GM12875 (cell line): ENCODE measurements at regions not wholly inside any gene's neighbourhood (a gene's known extent, or its start where the extent isn't known, plus 50 kb on each side); places are given as distances from the start of the nearest gene placed in this dataset.

Source experiments
- H3K4me3 ChIP-seq: one replicate; pipeline ENCODE4 v1.5.1; 2011; ENCODE audit warnings: low read depth, low read length, control low read depth
- TF ChIP-seq, protein P1 (sequence below): IDR thresholded peaks from 2 replicates; pipeline ENCODE4 v1.5.1; 2011; ENCODE audit warnings: low read depth, mild to moderate bottlenecking, control low read depth, inconsistent platforms, low read length, moderate library complexity, borderline replicate concordance; ENCODE audit not compliant: insufficient read depth

DNA sequence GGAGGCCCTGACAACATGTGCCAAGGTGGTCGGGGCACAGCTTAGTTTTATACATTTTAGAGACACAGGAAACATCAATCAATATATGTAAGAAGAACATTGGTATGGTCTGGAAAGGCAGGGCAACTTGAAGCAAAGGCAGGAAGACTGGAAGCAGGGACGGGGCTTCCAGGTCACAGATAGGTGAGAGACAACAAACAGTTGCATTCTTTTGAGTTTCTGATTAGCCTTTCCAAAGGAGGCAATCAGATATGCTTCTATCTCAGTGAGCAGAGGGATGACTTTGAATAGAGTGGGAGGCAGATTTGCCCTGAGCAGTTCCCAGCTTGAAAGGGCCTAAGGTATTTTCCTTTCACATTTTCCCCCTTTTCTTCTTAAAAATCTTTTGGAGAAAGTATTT is 311.0 kb upstream of the RGS17 start:
- TF ChIP-seq, protein P1, sequence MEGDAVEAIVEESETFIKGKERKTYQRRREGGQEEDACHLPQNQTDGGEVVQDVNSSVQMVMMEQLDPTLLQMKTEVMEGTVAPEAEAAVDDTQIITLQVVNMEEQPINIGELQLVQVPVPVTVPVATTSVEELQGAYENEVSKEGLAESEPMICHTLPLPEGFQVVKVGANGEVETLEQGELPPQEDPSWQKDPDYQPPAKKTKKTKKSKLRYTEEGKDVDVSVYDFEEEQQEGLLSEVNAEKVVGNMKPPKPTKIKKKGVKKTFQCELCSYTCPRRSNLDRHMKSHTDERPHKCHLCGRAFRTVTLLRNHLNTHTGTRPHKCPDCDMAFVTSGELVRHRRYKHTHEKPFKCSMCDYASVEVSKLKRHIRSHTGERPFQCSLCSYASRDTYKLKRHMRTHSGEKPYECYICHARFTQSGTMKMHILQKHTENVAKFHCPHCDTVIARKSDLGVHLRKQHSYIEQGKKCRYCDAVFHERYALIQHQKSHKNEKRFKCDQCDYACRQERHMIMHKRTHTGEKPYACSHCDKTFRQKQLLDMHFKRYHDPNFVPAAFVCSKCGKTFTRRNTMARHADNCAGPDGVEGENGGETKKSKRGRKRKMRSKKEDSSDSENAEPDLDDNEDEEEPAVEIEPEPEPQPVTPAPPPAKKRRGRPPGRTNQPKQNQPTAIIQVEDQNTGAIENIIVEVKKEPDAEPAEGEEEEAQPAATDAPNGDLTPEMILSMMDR, result no peak
- no peak overlapping the region for H3K4me3 ChIP-seq

DNA sequence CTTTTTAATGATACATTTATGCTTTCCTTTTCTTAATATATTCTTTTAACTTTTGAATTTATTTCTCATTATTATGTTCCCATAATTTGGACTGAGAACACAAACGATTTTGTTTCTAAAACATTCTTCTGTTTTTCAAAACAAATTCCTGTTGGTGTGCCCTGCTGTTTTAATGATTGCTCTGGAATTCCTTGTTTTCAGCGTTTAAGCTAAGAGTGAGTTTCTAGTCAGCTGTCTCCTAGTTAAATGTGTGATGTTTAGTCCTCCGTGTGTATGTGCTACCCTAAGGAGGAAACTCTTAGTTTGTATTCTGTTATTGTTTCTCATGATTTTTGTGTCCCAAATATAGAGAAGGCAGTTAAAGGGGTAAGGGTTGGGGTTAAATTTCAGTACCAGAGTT is 306.1 kb upstream of the RGS17 start:
- H3K4me3 ChIP-seq, result no peak overlapping the region
- TF ChIP-seq, protein P1, result no peak

DNA sequence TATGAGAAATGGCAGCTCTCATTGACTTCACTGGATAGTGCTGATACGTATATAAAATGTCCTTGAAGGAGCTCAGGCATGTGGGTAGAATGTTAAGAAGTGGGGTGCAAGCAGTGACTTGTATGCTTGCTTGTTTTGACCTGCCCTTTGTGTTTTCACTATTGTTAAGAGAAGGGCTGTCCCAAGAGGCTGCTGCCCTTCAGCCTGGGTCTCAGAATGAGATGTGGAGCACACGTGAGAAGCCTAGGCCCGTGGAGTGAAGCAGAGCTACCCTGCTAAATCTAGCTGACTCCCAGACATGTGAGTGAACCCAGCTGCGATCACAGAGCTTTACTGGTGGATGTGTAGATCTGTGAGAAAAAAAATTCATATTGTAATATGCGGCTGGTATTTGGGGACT is 305.3 kb upstream of the RGS17 start:
- H3K4me3 ChIP-seq, result no peak overlapping the region
- TF ChIP-seq, protein P1, result no peak

DNA sequence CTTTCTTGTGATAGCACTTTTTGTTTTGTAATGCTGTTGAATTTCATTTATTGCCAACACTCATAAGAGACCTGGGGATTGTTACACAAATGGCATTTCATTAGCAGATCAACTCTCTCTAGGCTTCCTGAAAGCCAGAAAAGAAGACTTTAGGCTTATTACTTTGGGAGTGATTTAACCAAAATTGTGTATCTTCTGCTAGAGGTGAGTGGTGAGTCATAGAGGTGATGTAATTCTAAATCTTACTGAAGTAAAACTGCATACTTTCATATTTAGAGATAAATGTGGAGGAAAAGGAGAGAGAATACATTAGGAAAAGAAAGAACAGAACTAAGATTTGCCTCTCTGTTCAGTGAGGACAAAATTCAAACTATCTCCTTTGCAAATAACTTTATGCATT is 304.7 kb upstream of the RGS17 start:
- H3K4me3 ChIP-seq, result no peak overlapping the region
- TF ChIP-seq, protein P1, result no peak

DNA sequence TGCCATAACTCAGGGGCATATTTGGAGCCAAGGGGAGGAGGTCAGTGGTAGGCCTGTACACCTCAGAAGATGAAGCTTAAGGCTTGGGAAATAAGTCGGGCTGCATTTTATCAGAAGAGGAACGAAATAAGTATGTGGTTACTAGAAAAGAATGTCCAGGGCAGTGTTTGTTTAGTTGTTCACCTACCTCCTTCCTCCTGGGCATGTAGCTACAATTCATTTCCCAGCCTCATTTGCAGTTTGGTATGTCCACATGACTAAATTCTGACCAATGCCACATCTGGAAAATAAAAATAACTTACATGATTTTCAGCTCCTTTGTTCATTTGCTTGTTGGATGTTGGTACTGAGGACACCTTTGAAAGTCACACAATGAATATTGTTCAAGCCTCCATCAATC is 294.5 kb upstream of the RGS17 start:
- no peak overlapping the region for H3K4me3 ChIP-seq
- TF ChIP-seq, protein P1, result no peak

DNA sequence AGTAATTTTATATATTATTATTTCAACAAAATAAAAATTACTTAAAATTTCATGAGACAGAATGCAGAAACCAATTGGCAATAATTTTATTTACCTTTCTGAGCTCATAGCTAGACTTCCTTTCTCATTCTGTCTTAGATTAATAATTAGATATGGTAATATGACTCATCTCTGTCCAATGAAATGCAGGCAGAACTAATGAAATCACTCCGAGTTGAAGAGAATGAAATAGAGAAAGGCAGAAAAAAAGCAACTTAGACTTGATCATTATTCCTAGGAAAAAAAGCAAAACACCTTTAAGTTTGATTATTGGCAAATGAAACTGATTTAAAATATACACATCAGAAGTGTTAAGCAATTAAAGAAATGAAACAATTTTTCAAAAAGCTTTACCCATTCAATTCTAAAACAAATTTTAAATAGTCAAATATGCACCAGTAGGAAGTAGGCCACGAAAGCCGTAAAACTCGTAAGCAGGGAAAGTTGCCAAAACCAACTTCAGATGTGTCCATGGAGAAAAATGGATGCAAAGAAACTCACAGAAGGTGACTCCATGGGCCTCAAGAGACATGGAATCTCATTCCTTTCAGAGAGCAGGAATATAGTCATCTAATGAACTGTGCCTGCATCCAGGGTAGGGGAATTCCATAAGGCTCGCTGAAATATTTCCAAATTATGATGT is 293.8 kb upstream of the RGS17 start:
- TF ChIP-seq, protein P1, result no peak

DNA sequence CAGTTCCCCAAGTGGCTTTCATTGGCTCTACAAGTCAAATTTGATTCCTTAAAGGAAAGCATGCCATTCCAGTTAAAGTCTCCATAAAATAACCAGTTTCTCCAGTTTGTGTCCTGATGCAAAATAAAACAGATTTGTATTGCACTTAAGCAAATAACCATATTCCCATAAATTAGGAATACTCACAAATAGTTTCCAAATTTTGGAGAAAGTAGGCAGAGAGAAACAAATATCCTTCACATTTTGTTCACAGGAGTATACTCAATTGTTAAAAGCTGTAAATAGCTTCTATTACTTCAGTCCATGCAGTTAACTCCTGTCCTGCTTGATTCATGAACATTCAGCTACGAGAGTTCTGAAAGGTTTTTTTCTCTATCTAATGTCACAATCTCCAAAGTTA is 281.4 kb upstream of the RGS17 start:
- no peak overlapping the region for H3K4me3 ChIP-seq
- TF ChIP-seq, protein P1, result no peak

More for the DNA sequence above, 293.8 kb upstream of the RGS17 start:
- H3K4me3 ChIP-seq, result no peak overlapping the region
